ENCODE measurements at regions not wholly inside any gene's neighbourhood (a gene's known extent, or its start where the extent isn't known, plus 50 kb on each side); places are given as distances from the start of the nearest gene placed in this dataset.

DNA sequence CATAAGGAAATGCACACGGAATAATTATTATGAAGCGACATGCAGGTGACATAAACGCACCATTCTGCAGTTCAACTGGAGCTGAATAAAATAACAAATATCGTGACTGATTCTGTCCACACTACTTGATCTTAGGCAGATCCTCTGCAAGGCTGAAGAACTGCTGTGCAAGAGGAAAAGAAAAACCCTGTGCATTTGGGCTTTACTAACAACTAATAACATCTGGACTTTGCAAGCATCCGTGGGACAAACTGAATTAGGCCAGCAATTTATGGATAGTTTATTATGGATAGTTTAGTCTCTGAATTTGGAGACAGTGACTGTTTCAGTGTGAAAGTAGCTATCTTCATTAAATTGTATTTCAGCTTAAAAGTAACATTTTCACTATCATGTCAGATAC, 309.4 kb downstream of the SFMBT2 start:
- H3K36me3 ChIP-seq: no peaks in the 10 kb centered on the region
- no peak overlapping the region for H3K27ac ChIP-seq
- no peak overlapping the region for H3K4me3 ChIP-seq
- no peaks in the 10 kb centered on the region for H3K27me3 ChIP-seq
- H3K4me1 ChIP-seq: peaks cover 0 to 15% (median 0%) of the 10 kb centered on the region in 4 donors
- TF ChIP-seq EP300 (IDR thresholded peaks at IDR 0.05): no peak
- TF ChIP-seq POLR2A (IDR thresholded peaks at IDR 0.05): no peak
- TF ChIP-seq, protein P1, sequence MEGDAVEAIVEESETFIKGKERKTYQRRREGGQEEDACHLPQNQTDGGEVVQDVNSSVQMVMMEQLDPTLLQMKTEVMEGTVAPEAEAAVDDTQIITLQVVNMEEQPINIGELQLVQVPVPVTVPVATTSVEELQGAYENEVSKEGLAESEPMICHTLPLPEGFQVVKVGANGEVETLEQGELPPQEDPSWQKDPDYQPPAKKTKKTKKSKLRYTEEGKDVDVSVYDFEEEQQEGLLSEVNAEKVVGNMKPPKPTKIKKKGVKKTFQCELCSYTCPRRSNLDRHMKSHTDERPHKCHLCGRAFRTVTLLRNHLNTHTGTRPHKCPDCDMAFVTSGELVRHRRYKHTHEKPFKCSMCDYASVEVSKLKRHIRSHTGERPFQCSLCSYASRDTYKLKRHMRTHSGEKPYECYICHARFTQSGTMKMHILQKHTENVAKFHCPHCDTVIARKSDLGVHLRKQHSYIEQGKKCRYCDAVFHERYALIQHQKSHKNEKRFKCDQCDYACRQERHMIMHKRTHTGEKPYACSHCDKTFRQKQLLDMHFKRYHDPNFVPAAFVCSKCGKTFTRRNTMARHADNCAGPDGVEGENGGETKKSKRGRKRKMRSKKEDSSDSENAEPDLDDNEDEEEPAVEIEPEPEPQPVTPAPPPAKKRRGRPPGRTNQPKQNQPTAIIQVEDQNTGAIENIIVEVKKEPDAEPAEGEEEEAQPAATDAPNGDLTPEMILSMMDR (IDR thresholded peaks at IDR 0.05): no peak
- H3K9me3 ChIP-seq: no peaks in the 10 kb centered on the region
- DNase-seq (ENCODE audit: low spot score in 2 of 2): no peak
- WGBS, 2 donors: 81 to 83% methylated on average over 5 of the region's 5 CpGs

DNA sequence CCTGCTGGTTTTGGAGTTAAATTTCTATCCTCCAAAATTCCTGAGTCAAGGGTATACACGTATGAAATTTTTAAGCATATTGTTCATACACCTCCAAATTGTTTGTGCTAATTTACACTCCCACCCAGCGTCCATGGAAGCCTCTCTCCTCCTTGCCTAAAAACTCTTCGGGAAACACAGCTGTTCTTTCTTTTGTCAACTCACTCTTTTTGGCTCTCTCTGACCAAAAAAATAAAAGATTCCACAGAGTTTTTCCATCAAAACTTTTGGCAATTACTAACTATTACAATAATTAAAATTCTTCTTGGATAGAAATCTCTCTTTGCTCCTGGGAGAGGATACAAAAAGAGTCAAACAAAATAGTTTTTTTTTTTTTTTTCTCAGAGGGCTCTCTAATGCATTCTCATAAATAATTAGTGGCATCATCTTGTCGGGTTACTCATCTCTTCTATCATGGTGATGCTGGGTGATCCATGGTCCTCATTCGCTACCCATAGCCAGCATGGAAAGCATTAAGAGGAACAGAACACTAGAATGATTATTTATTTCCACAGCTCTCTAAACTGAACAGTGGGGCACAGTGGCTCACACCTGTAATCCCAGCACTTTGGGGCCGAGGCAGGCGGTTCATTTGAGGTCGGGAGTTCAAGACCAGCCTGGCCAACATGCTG, 310.7 kb downstream of the SFMBT2 start:
- Histone ChIP-seq H3K4me1 (peaks cover 0 to 15% (median 0%) of the 10 kb centered on the region in 4 donors), H3K27ac (peak overlapping the region in 1 of 4 donors; percentile 6)
- DNase-seq (ENCODE audit: low spot score in 2 of 2): no peak

DNA sequence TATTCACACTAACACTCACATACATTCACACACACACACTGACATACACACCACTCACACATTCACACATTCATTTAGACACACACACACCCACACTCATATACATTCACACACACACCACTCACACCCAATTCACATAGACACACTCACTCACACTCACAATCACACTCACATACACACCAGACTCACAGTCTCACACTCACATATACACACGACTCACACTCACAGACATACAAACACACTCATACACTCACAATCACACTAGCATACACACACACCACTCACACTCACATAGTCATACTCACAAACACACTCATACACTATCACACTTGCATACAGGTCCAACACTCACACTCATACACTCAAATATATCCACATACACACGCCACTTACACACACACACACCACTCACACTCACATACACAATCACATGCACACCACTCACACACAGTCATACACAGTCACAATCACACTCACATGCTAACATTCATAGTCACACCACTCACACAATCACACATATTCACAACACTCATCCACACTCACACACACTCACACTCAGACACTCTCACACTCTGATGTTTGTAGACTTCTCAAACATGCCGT, 312.6 kb downstream of the SFMBT2 start:
- Histone ChIP-seq H3K36me3 (no peaks in the 10 kb centered on the region), H3K27ac (no peak overlapping the region), H3K27me3 (no peaks in the 10 kb centered on the region), H3K4me1 (peaks cover 0 to 15% (median 0%) of the 10 kb centered on the region in 4 donors), H3K4me3 (no peak overlapping the region), H3K9me3 (no peaks in the 10 kb centered on the region)
- TF ChIP-seq, protein P1 (IDR thresholded peaks at IDR 0.05): no peak
- TF ChIP-seq EP300 (IDR thresholded peaks at IDR 0.05) (no peak), POLR2A (IDR thresholded peaks at IDR 0.05) (no peak)
- 89 to 94% methylated on average over 3 of the region's 3 CpGs for WGBS, 2 donors
- DNase-seq (ENCODE audit: low spot score in 2 of 2): no peak

More for the DNA sequence above, 310.7 kb downstream of the SFMBT2 start:
- H3K27me3 ChIP-seq: no peaks in the 10 kb centered on the region
- no peaks in the 10 kb centered on the region for H3K9me3 ChIP-seq
- 47 to 58% methylated on average over 8 of the region's 8 CpGs for WGBS, 2 donors
- TF ChIP-seq, protein P1 (IDR thresholded peaks at IDR 0.05): no peak
- no peak overlapping the region for H3K4me3 ChIP-seq
- H3K36me3 ChIP-seq: no peaks in the 10 kb centered on the region

DNA sequence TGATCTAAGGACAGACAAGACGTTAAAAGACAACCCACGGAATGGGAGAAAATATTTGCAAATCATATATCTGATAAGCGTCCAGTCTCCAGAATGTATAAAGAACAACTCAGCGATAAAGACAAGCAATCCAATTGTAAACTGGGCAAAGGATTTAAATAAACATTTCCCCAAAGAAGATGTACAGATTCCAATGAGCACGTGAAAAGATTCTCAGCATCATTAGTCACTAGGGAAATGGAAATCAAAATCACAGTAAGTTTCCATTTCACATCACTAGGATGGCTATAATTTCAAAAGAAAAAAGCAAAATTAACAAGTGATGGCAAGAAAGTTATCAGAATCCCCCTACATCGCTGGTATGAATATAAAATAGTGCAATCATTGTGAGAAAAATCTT, 316.1 kb downstream of the SFMBT2 start:
- TF ChIP-seq, protein P1 (IDR thresholded peaks at IDR 0.05): no peak
- no peak for TF ChIP-seq POLR2A (IDR thresholded peaks at IDR 0.05)
- no peak for TF ChIP-seq EP300 (IDR thresholded peaks at IDR 0.05)
- Histone ChIP-seq H3K27ac (no peak overlapping the region), H3K36me3 (no peaks in the 10 kb centered on the region), H3K27me3 (no peaks in the 10 kb centered on the region), H3K4me3 (no peak overlapping the region), H3K9me3 (no peaks in the 10 kb centered on the region), H3K4me1 (peaks cover 0 to 10% (median 0%) of the 10 kb centered on the region in 4 donors)
- DNase-seq (ENCODE audit: low spot score in 2 of 2): no peak
- 52 to 56% methylated on average over 6 of the region's 6 CpGs for WGBS, 2 donors

DNA sequence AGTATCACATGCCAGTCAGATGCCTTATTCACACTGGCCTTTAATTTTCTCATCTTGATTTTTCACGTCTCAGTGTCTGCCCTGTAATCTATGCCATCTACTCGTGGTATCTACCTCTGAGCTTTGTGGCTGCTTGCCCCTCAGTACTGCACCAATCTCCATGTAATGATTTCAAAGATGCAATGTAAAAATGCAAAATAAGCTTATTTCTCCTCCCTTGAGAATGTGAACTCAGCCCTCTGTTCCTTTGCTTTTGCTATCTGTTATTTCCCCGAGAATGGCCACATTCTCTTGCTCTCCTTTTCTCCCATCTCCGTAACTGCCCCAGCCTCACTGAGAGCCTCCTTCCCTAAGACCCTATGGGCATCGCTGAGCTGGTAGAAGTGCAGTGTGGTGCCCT, 317.5 kb downstream of the SFMBT2 start:
- Histone ChIP-seq H3K4me1 (peaks cover 0 to 10% (median 0%) of the 10 kb centered on the region in 4 donors), H3K27me3 (no peaks in the 10 kb centered on the region), H3K9me3 (no peaks in the 10 kb centered on the region), H3K4me3 (no peak overlapping the region), H3K36me3 (no peaks in the 10 kb centered on the region), H3K27ac (no peak overlapping the region)
- no peak for TF ChIP-seq POLR2A (IDR thresholded peaks at IDR 0.05)
- TF ChIP-seq EP300 (IDR thresholded peaks at IDR 0.05): no peak
- TF ChIP-seq, protein P1 (IDR thresholded peaks at IDR 0.05): no peak
- 87 to 89% methylated on average over 5 of the region's 5 CpGs for WGBS, 2 donors
- no peak for DNase-seq (ENCODE audit: low spot score in 2 of 2)
